Aorta (tissue), 5 donors: ENCODE measurements at regions not wholly inside any gene's neighbourhood (a gene's known extent, or its start where the extent isn't known, plus 50 kb on each side); places are given as distances from the start of the nearest gene placed in this dataset.

Experiments used
- ATAC-seq: fragments of 200-7000 bp; cut with Tn5 transposase; one replicate; pipeline ENCODE4 v1.9.1; 2022; ENCODE audit warnings: moderate library complexity; ENCODE audit not compliant: low FRiP score
- DNase-seq, 2 donors: peaks; one replicate each; pipeline ENCODE4 v3.0.0-alpha.2; 2020
- H3K27ac ChIP-seq, 2 donors: one replicate each; pipeline ENCODE4 v1.5.1; 2013; ENCODE audit warnings: low read length in 2 of 2, mild to moderate bottlenecking in 2 of 2, moderate library complexity in 2 of 2, control low read depth in 1 of 2, inconsistent platforms in 1 of 2, low read depth in 1 of 2
- H3K27me3 ChIP-seq, 2 donors: one replicate each; pipeline ENCODE4 v1.6.1; 2013; ENCODE audit warnings: control low read depth in 1 of 2, low read length in 1 of 2, mild to moderate bottlenecking in 1 of 2, moderate library complexity in 1 of 2; ENCODE audit not compliant: insufficient read depth in 2 of 2, control insufficient read depth in 1 of 2
- H3K36me3 ChIP-seq, 2 donors: one replicate each; pipeline ENCODE4 v1.6.1; 2013; ENCODE audit warnings: control low read depth in 1 of 2, low read length in 1 of 2, mild to moderate bottlenecking in 1 of 2; ENCODE audit not compliant: insufficient read depth in 2 of 2, control insufficient read depth in 1 of 2
- H3K4me1 ChIP-seq, 2 donors: one replicate each; pipeline ENCODE4 v1.6.1; 2013; ENCODE audit warnings: low read length in 2 of 2, control low read depth in 1 of 2, mild to moderate bottlenecking in 1 of 2, moderate library complexity in 1 of 2; ENCODE audit not compliant: insufficient read depth in 2 of 2, control insufficient read depth in 1 of 2
- H3K4me3 ChIP-seq, 2 donors: one replicate each; pipeline ENCODE4 v1.5.1; 2013; ENCODE audit warnings: low read length in 2 of 2, control low read depth in 1 of 2, mild to moderate bottlenecking in 1 of 2
- H3K9me3 ChIP-seq: one replicate; pipeline ENCODE4 v1.6.1; 2013; ENCODE audit warnings: mild to moderate bottlenecking, low read length; ENCODE audit not compliant: control insufficient read depth
- WGBS, 2 donors: extraction: QIAGEN DNeasy Blood & Tissue Kit; methylation state at CpG; one replicate each; pipeline ENCODE4 v1.1.7; 2013; 5-methylcytosine and 5-hydroxymethylcytosine counted together
- intact Hi-C, 2 donors: fragments of 100-400 bp; cut with DNase I; formaldehyde crosslinking; loops; one replicate each; pipeline versions ENCODE4 v1.14.2 to v1.15.0; 2022
- donor health status: healthy with polysubstance abuse.
- donor health status: Bipolar disorder and iron deficiency.
- donor health status: DM: no; HTN: no; CAD: no.
- donor health status: DM: no; HTN: no; CAD: no.
- donor health status: DM: yes; HTN: yes; CAD: no.

GRCh38 chr7:155203059-155203881 lies 94.4 kb upstream of the INSIG1 start:
- Histone ChIP-seq H3K4me3 (no peak overlapping the region), H3K4me1 (no peaks in the 10 kb centered on the region), H3K27ac (no peak overlapping the region), H3K36me3 (no peaks in the 10 kb centered on the region), H3K9me3 (no peaks in the 10 kb centered on the region), H3K27me3 (no peaks in the 10 kb centered on the region)
- no peak for DNase-seq
- intact Hi-C loops, result no loop called here
- 77 to 78% methylated on average over 17 of the region's 17 CpGs for WGBS, 2 donors
- no peak for ATAC-seq

GRCh38 chr7:155203882-155204691 lies 93.6 kb upstream of the INSIG1 start:
- WGBS, 2 donors, result 89 to 93% methylated on average over 14 of the region's 14 CpGs
- Histone ChIP-seq H3K27ac (no peak overlapping the region), H3K36me3 (no peaks in the 10 kb centered on the region), H3K9me3 (no peaks in the 10 kb centered on the region), H3K4me3 (no peak overlapping the region), H3K27me3 (no peaks in the 10 kb centered on the region), H3K4me1 (no peaks in the 10 kb centered on the region)
- ATAC-seq, result no peak
- intact Hi-C loops, result no loop called here
- no peak for DNase-seq

- ATAC-seq, result no peak
- Histone ChIP-seq H3K27me3 (no peaks in the 10 kb centered on the region), H3K27ac (no peak overlapping the region), H3K4me1 (no peaks in the 10 kb centered on the region), H3K36me3 (no peaks in the 10 kb centered on the region), H3K9me3 (no peaks in the 10 kb centered on the region), H3K4me3 (no peak overlapping the region)
- DNase-seq, result no peak
- intact Hi-C loops, result no loop called here
- 73 to 76% methylated on average over 14 of the region's 14 CpGs for WGBS, 2 donors
Observed at GRCh38 chr7:155204744-155205367, 92.8 kb upstream of the INSIG1 start.

GRCh38 chr7:155205368-155206317 lies 92.0 kb upstream of the INSIG1 start:
- Histone ChIP-seq H3K4me1 (no peaks in the 10 kb centered on the region), H3K27ac (no peak overlapping the region), H3K27me3 (no peaks in the 10 kb centered on the region), H3K36me3 (no peaks in the 10 kb centered on the region), H3K4me3 (no peak overlapping the region), H3K9me3 (no peaks in the 10 kb centered on the region)
- WGBS, 2 donors, result 61 to 69% methylated on average over 33 of the region's 33 CpGs
- DNase-seq (peak; percentile 90 to 93), ATAC-seq (peak; percentile 85)
- intact Hi-C loops, result no loop called here

- DNase-seq, result peak; percentile 82 to 87
Observed at GRCh38 chr7:155206318-155207020, 91.2 kb upstream of the INSIG1 start.

GRCh38 chr7:155207326-155208002 lies 90.2 kb upstream of the INSIG1 start:
- DNase-seq, result peak in 1 of 2 donors; percentile 11
- H3K9me3 ChIP-seq, result no peaks in the 10 kb centered on the region
- H3K27ac ChIP-seq, result no peak overlapping the region
- intact Hi-C loops, result no loop called here
- no peak for ATAC-seq
- no peaks in the 10 kb centered on the region for H3K27me3 ChIP-seq
- H3K4me1 ChIP-seq, result no peaks in the 10 kb centered on the region
- H3K4me3 ChIP-seq, result no peak overlapping the region
- H3K36me3 ChIP-seq, result no peaks in the 10 kb centered on the region
- 87 to 92% methylated on average over 13 of the region's 13 CpGs for WGBS, 2 donors

More at GRCh38 chr7:155206318-155207020, 91.2 kb upstream of the INSIG1 start:
- Histone ChIP-seq H3K27me3 (no peaks in the 10 kb centered on the region), H3K4me1 (no peaks in the 10 kb centered on the region), H3K4me3 (no peak overlapping the region), H3K27ac (no peak overlapping the region), H3K36me3 (no peaks in the 10 kb centered on the region), H3K9me3 (no peaks in the 10 kb centered on the region)
- WGBS, 2 donors, result 32 to 39% methylated on average over 20 of the region's 20 CpGs
- peak; percentile 76 for ATAC-seq
- intact Hi-C loops, result no loop called here

- DNase-seq, result peak in 1 of 2 donors; percentile 73
- intact Hi-C loops, result no loop called here
- H3K27ac ChIP-seq, result no peak overlapping the region
- ATAC-seq, result no peak
- WGBS, 2 donors, result 63 to 64% methylated on average over 15 of the region's 15 CpGs
- no peaks in the 10 kb centered on the region for H3K4me1 ChIP-seq
- no peaks in the 10 kb centered on the region for H3K36me3 ChIP-seq
- H3K27me3 ChIP-seq, result no peaks in the 10 kb centered on the region
- H3K4me3 ChIP-seq, result no peak overlapping the region
- no peaks in the 10 kb centered on the region for H3K9me3 ChIP-seq
Observed at GRCh38 chr7:155208681-155209477, 88.8 kb upstream of the INSIG1 start.
